C4-2B (cell line): ENCODE measurements at regions not wholly inside any gene's neighbourhood (a gene's known extent, or its start where the extent isn't known, plus 50 kb on each side); places are given as distances from the start of the nearest gene placed in this dataset.

Source experiments
- CTCF ChIP-seq: fragments of 450-650 bp; conservative IDR thresholded peaks from 2 replicates; pipeline ENCODE4 v1.5.1; 2017; ENCODE audit warnings: mild to moderate bottlenecking
- ZFX ChIP-seq: fragments of 450-650 bp; IDR thresholded peaks from 2 replicates; pipeline ENCODE4 v1.6.1; 2017

- no peak for TF ChIP-seq CTCF
- TF ChIP-seq ZFX = no peak
Measured at GRCh38 chr9:2378816-2379215, 242.8 kb upstream of the VLDLR start.
